AML-193 (cell line): ENCODE measurements at regions not wholly inside any gene's neighbourhood (a gene's known extent, or its start where the extent isn't known, plus 50 kb on each side); places are given as distances from the start of the nearest gene placed in this dataset.

Source experiments
- DNase-seq, 2 experiments: peaks; one replicate each; lab custom pipeline; 2025; lab: John Stamatoyannopoulos, UW

DNA sequence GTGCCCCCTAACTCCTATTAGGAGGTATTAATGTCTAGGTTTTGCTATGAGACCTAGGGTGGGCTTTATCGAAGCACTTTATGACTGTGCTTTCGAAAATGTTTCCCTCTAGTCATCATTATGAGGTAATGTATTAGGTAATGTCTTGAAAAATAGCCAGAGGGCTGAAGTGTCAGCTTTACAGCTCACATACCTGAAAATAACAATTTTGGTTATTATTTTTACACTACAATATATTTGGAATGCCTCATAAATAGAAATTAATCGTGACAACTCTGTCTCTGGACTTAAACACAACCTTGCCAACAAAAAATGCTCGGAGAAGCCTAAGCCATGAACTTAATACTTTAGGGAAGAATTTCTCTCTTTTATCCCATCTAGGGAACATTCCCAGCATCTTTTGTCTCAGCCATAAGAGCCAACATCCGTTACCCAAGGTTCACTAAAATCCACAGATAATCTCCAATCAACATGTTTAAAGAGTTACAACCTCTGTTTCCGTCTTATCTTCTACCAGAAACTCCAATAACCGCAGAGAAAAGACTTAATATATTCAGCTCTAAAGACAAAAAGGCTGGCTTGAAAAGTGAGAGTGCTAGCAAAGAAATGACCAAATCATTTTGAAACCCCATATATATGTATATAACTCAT is 130.9 kb upstream of the RND3 start:
- no peak for DNase-seq

DNA sequence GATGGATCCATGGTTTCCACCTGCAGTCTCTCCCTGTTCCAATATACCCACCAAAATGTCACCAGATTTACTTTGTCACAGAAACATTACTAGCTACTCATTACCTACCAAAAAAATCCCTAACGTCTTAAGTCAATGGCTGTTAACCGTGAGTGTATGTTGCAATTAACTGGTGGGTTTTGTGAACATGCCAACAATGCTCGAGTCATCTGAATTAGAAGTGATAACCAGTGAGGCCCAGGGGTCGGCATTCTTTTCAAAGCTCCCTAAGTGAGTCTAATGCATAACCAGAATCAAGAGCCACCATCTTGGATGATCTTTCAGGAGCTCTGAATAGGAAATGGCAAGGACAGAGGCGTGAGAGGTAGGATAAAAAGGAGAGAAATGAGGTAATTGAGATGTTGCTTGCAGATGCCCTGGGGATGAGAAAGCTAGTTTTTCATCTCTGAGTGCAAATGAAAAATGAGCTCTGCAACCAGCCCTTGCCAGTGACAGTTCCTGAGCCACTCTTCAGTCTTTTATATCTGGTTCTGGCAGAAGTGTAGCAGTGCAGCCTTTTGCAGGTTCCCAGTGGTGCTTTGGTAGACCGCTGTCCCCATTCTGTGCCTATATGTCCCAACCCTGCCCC is 130.0 kb upstream of the RND3 start:
- DNase-seq: no peak

DNA sequence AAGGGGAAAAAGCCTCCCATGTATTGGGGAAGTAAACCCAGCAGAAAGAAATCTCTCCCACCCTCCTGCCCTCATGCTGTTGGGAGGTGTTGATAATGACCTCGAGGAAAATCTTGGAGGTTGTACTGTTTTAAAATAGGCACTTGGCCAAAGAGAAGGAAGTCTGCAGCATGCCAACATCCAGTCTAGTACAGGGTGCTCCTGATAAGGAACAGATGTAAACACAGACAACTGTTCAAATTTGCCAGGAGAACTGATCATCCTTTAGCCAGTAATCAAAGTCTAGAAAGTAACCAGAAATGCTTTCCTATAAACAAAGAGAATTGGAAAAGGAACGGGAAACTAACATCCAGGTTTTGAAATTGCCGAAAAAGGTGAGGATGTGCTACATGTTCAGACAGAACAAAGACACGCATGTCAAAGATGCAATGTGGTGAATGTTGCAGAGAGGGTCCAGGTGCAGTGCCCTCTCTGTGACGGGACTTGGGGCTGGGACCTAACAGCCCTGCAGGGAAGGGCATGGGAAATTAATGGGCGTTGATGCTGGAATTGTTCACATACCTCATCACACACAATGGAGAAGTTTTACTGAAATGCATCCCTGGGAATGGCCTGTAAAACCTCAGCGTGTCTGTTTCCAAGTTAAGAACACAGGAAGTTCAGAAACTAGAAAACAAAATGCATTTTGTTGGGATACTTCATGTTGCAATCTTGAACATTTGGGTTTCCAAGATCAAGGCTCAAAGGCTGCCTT is 125.7 kb upstream of the RND3 start:
- no peak for DNase-seq

DNA sequence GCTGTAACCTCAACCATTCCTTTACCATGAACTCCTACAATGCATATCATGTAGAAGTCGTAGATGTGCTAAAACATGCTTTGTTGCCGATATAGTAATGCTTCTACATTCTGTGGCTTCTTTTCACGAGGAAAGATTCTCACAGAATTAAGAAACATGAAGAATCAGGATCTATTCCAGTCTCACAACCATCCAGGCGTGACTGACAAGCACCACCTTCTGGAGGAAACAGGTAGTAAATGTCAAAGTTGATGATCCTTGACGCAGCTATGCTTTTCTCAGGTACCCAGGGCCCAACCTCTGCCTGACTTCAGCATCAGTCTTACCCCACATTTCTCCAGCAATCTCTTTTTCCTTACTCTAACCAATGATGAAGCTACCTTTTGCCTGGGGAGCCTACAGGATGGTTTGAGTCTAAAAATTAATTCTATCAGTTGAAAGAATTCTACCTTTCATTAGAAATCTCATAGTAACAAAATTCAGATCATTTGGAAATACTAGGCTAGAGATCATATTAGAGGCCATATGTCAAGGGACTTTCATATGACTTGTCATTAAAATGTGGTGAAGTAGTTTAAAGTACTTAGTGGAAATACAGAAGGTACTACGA is 123.3 kb upstream of the RND3 start:
- peak in 1 of 2 experiments; percentile 1 for DNase-seq

DNA sequence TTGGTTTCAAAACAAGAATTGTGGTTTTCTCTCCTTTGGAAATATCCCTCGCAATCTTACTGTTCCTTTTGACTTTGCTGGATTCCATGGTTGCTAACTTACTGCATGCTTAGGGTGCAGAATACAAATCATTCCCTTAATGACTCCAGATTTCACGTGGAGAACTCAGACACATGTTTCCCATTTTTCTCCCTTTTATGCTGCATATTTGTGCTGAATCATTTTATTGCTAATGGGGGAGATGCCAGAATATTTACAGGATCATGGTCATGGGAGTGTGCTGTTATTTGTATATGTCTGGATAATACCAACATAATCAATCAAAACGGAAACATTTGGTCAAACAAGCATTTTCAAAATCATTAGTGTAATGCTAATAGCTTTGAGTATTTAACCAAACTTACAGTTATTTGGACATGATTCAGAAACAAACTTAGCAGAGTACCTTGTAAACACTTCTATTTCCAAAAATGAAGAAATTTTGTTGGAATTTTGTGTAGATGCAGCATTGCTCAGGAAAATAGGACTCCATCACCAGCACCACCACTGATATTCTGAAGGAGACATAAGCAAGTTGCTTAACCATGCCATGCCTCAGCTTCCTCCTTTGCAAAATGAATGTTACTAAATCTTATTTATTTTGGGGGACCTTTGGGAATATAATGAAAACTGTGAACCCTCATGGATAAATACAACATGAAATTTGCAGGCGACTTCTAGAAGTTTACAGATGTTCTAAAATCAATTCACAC is 122.5 kb upstream of the RND3 start:
- no peak for DNase-seq

DNA sequence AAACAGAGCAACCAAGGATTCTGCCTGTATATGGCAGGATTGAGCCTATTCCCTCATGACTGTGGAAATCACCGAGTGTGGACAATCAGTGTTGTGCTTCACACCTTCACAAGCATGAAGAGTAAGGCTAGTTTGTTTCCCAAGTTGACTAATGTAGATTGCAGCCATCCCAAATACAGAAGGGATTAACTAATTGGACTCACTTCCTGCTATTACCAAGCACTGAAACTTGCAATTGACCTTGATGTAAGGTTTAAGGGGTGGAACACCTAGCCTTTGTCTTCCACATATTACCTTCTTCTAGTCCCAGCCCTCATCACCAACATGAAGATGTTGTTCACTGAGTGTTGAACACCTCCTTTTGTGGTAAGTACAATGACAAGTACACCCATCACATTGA is 120.9 kb upstream of the RND3 start:
- DNase-seq: no peak

DNA sequence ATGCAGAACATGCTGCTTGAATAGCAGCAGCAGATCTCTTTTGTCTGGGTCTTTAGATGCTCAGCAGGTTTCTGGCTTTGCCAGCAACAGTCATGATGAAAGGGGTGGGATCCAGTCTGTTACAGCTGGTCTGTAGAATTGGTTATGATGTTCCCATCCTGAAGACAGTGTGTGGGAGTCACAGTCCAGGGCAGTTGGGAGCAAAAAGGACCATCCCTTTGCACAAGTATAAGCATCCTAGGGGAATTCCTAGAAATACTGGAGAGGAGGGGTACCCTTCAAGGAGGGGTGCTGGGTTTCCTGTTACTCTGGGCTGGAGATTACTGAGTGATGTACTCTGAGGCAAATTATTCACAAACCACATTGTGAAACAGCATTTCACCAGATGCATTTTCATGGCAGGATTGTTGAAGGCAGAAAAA is 119.9 kb upstream of the RND3 start:
- DNase-seq: no peak

DNA sequence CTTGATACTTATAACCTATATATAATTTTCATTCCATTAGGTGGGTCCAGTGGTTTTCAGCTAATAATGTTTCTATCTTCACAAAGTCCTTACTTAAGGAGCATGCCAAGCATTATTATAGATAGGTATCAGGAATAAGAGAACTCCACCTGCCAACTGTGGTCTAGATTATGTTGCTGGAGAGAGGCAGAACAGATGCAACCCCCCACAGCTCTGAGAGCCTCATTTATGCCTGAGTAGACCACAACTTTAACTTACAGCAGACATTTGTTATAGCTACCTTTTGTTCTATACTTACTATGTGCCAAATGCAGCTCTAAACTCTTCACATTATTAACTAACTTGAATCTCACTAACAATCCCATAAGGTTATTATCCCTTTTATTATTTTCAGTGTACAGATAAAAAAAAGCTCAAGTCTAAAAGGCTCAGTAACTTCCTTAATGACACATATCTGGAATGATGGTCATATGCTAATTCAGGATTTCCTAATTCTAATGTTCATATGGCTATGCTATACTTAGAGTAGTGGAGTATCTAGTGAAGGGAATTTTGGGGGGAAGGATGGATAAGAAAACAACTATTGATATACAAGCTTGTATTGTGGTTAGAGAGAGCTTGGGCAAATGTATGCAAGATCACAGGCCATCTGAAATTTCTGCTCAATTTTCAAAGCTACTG is 119.1 kb upstream of the RND3 start:
- DNase-seq: no peak

DNA sequence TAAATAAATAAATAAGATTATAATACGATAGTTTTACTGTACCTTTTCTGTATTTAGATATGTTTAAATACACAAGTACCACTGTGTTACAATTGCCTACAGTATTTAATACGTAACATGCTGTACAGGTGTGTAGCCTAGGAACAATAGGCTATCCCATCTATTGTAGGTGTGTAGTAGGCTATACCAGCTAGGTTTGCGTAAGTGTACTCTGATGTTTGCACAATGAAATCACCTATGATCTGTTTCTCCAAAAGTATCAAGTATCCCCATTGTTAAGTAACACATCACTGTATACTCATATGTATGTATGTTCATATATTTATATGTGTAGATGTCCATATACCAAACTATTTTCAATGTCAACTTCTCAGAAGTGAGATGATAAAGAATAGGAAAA is 118.2 kb upstream of the RND3 start:
- DNase-seq: no peak

DNA sequence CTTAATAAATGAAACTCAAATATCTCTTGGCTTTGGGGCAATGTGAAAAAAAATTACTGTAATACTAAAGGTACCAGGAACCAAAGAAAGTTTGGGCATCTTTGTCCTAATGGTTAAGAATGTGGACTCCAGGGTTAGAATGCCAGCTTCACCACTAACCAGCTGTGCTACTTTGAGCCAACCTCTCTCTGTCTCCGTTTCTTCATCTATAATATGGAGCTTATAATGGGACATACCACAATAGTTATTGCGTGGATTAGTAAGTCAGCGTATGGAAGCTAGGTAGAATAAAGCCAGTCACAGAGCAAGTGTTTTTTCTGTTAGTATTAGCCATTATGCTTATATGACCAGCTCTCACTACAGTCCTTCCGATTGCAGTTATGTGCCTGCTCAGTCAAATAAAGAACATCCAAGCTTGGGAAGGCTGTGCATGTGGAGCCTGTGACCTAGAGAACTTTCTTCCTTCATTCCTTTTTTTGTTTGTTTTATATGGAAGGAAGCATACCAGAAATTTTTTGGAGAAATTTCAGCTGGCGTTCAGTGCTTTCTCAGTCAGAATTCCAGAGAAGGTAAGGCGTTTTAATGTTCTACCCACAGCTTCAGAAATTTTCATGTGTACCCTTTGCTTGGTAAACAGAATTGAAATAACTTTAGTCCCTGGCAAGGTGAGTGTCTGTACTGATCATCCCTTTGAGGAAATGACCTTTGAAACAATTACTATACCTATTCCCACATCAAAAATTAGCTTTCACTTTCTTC is 114.0 kb upstream of the RND3 start:
- DNase-seq: no peak

DNA sequence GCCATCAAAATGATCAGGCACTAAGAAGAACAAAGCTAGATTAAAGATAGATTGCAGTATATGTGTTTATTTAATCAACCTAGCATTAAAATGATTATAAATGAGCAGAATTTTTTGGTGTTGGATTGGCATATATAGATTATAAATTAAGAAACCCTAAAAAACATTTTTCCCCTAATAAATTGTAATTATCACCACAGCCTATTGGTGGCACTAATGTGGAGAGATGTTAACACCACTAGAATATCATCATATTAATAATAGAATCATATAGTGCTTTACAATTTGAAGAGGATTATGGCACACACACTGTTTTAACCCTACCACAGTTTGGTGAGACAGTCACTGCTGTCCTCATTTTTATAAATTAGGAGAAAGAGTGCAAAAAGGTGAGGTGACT is 112.4 kb upstream of the RND3 start:
- no peak for DNase-seq

DNA sequence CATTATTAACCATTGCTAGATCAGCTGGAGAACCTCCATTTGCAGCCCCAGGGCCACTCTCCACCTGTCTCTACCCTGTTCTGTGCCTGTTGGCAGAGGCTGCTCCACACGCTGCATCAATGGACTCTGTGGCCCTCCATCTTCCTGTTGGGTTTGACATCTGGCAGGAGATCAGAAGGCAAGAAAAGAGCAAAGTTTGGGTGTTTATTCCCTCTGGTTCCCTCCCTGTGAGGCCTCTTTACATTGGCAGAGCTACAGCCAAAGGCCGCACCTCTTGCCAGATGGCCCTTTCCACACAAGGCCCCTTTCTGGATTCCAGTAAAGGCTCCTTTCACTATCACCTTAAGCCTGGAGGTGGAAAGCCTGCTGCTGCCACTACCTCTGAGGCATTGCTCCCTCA is 110.9 kb upstream of the RND3 start:
- DNase-seq: no peak

DNA sequence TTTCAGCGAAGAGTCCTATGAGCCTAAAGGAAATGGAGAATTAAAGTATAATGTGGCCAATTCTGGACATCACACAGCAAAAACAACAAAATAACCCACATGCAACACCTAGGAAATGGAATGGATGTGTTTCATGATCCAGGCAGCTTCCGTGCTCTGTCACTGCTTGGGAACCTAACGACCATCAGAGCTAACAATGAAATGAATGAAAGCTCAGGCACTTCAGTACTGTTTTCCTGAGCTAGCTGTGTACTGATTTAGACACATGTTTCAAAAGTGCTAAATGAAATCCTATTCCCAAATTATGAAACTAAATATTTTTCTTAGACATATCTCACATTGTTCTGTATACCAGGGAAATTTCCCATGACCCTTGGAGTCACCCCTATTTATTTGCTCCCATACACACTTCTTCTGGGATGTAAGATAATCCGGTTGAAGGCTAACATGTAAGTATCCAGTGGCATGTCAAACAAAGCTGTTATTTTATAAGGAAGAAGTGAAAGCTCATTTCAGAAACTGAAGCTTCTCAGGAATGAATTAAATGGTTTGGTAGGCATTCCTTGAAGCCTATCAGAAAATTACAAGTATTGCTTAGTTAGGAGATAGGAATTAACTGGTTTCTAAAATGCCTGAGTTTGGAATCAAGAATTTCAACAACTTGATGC is 108.5 kb upstream of the RND3 start:
- DNase-seq: no peak

DNA sequence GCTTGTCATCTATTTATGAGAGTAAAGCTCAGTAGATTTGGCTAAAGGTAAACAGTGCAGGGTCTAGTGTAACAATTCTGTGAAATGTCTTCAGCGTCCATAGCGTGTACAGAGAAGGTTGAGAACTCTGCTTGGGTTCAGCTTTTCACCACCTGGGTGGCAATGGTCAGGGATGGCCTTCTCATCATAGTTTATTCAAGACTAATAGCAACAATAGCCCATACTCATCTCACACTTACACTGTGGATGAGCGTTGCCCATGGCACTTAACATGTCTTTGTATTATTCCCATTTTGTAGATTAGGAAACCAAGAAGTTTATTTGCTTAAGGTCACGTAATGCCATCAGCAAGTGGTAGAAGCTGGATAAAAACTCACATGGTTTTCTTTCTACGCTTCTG is 106.8 kb upstream of the RND3 start:
- DNase-seq: no peak

DNA sequence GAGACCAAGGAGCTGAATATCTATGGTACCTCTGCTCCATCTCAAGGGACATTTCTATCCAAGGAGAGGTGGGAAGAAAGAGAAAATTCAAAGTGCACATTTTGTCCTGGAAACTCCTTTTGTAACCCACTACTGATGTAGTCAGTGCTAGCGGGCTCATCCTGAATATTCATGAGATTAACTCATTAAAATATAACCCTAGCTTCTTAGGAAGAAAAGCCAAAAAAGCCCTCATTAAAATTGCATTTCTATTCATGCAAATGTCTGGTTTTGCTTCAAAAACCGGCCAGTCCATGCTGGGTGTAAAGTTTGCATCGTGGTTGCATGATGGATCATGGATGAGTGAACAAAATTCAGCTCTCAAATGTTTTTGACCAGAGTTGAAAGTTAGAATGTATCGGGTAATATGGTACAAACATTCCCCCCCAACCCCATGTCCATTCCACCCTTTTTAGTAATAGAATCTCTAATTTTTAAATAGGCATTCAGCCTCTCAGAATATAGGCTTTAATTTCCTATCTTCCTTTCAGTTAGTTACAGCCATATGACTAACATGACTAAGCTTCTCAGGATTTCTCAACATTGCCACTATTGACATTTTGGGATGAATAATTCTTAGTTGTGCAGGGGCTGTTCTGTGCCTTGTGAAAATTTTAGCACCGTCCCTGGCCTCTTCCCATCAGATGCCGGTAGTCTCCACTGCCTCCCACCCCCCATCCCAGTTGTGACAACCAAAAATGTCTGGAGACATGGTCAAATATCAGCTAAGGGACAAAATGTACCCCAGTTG is 104.2 kb upstream of the RND3 start:
- no peak for DNase-seq

DNA sequence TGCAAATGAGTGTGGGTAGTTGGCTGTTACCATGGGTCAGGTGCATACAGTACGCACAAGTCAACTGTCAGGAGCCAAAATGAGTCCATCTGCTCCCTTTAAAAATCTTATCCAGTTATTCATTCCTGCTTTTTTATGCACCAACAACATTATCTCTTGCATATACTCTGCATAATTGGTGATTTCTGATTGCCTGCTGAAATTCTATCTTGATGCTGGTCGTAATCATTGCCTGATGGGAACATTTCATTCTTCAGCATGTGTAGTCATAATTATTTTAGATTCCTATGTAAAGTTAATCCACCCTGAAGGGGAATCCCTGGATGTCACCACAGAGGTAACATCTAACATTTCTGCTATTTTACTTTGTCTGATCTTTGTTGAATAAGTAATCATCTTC is 102.2 kb upstream of the RND3 start:
- no peak for DNase-seq

DNA sequence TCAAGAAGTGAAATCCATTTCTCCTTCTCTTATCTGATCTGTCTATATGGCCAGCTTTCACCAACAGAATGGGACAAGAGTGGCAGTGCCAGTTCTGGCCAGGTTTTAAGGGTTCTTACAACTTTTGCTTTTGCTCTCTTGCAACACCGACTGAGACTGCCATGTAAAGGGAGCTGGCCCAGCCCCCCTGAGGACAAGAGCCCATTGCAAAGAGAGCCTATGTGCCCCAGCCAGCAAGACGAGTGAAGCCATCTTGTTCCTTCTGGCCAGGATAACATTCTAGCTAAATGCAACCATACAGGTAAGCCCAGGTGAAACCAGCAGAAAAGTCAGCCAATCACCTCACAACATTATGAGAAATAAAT is 101.0 kb upstream of the RND3 start:
- no peak for DNase-seq

DNA sequence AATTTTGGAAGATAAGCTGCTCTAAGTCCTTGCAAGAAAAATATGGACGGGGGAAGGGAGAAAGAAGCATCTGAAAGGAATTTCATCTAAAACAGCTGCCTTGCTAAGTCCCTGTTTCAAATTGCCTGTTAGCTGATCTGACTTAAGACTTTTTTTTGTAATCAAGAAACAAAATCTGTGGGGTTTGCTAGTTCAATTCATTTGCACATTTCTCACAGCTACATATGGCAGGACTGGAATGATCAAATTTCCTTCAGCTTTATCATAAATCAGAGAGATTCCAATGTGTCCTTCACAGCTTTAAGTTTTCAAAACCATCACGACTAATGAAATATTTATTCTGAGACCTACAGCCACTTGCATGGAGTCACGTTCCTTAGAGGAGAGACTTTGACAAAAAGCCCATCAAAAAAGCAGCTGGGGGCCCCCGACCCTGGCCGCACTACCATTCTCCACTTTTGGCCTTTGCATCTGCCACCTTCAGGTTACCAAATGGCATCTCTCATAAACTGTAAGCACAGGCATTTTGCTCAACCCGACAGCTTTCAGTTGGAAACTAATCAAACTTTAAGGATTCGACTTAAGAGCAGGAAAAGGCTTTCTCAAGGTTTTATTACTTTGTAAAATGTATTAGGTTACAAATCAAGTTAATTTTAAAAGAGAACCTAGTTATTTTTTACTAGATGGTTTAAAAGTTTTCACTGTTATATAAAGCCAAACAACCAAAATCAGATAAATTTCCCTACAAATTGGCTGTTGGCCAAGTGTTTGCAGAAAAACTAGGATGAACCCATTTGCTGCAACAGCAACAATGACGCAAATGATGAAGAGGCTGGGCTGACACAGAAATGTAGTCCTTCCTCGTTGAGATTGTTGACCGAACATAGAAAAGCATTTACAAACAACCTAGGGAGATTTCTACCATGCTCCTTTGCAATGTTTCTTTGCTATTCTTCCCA is 100.4 kb upstream of the RND3 start:
- no peak for DNase-seq
